MG63 (cell line): ENCODE measurements at regions not wholly inside any gene's neighbourhood (a gene's known extent, or its start where the extent isn't known, plus 50 kb on each side); places are given as distances from the start of the nearest gene placed in this dataset.

ENCODE experiments used
- DNase-seq: peaks from one replicate; pipeline ENCODE4 v3.0.0-alpha.2; 2020
- H3K27me3 ChIP-seq: fragments of 250-450 bp; sonication (Bioruptor Pico); 2 replicates; pipeline ENCODE4 v1.5.1; 2020; ENCODE audit warnings: mild to moderate bottlenecking, moderate library complexity
- H3K36me3 ChIP-seq: fragments of 250-450 bp; sonication (Bioruptor Pico); 2 replicates; pipeline ENCODE4 v1.5.1; 2020; ENCODE audit warnings: mild to moderate bottlenecking, moderate library complexity
- H3K4me3 ChIP-seq: fragments of 250-450 bp; sonication (Bioruptor Pico); 2 replicates; pipeline ENCODE4 v1.5.1; 2020; ENCODE audit warnings: mild to moderate bottlenecking, moderate library complexity
- H3K9me3 ChIP-seq: fragments of 250-450 bp; sonication (Bioruptor Pico); 2 replicates; pipeline ENCODE4 v1.5.1; 2020; ENCODE audit warnings: mild to moderate bottlenecking, moderate library complexity

- H3K9me3 ChIP-seq, result no peaks in the 10 kb centered on the region; the same call in 1 of the 2 replicates
- no peaks in the 10 kb centered on the region for H3K36me3 ChIP-seq
- no peak overlapping the region for H3K4me3 ChIP-seq
- H3K27me3 ChIP-seq, result no peaks in the 10 kb centered on the region
- DNase-seq, result no peak
Measured at GRCh38 chr7:47677093-47677492, 95.2 kb upstream of the TNS3 start.

- H3K9me3 ChIP-seq, result no peaks in the 10 kb centered on the region; the same call in 1 of the 2 replicates
- no peak overlapping the region for H3K4me3 ChIP-seq
- DNase-seq, result no peak
- no peaks in the 10 kb centered on the region for H3K27me3 ChIP-seq
- H3K36me3 ChIP-seq, result no peaks in the 10 kb centered on the region
Measured at GRCh38 chr7:47672977-47673381, 91.1 kb upstream of the TNS3 start.

- H3K27me3 ChIP-seq, result no peaks in the 10 kb centered on the region
- no peak for DNase-seq
- H3K4me3 ChIP-seq, result no peak overlapping the region
- H3K9me3 ChIP-seq, result no peaks in the 10 kb centered on the region; the same call in 1 of the 2 replicates
- no peaks in the 10 kb centered on the region for H3K36me3 ChIP-seq
Measured at GRCh38 chr7:47672271-47672791, 90.4 kb upstream of the TNS3 start.

- H3K4me3 ChIP-seq, result no peak overlapping the region
- DNase-seq, result no peak
- H3K36me3 ChIP-seq, result no peaks in the 10 kb centered on the region
- H3K27me3 ChIP-seq, result no peaks in the 10 kb centered on the region
- no peaks in the 10 kb centered on the region; the same call in 1 of the 2 replicates for H3K9me3 ChIP-seq
Measured at GRCh38 chr7:47671358-47671757, 89.4 kb upstream of the TNS3 start.

GRCh38 chr7:47670729-47671128, 88.8 kb upstream of the TNS3 start:
- Histone ChIP-seq H3K4me3 (no peak overlapping the region), H3K27me3 (no peaks in the 10 kb centered on the region), H3K36me3 (no peaks in the 10 kb centered on the region), H3K9me3 (no peaks in the 10 kb centered on the region)
- DNase-seq, result no peak

- peak; percentile 10 for DNase-seq
- Histone ChIP-seq H3K36me3 (no peaks in the 10 kb centered on the region), H3K9me3 (no peaks in the 10 kb centered on the region), H3K27me3 (no peaks in the 10 kb centered on the region), H3K4me3 (no peak overlapping the region)
Measured at GRCh38 chr7:47669901-47670384, 88.0 kb upstream of the TNS3 start.

GRCh38 chr7:47669178-47669891, 87.4 kb upstream of the TNS3 start:
- DNase-seq, result peak; percentile 83
- Histone ChIP-seq H3K36me3 (no peaks in the 10 kb centered on the region), H3K27me3 (no peaks in the 10 kb centered on the region), H3K9me3 (no peaks in the 10 kb centered on the region), H3K4me3 (no peak overlapping the region)

- no peak for DNase-seq
- Histone ChIP-seq H3K36me3 (no peaks in the 10 kb centered on the region), H3K4me3 (no peak overlapping the region), H3K9me3 (no peaks in the 10 kb centered on the region), H3K27me3 (no peaks in the 10 kb centered on the region)
Measured at GRCh38 chr7:47666164-47666862, 84.4 kb upstream of the TNS3 start.

- no peak for DNase-seq
- no peaks in the 10 kb centered on the region for H3K9me3 ChIP-seq
- H3K36me3 ChIP-seq, result no peaks in the 10 kb centered on the region
- H3K4me3 ChIP-seq, result no peak overlapping the region
- no peaks in the 10 kb centered on the region for H3K27me3 ChIP-seq
Measured at GRCh38 chr7:47664650-47665195, 82.8 kb upstream of the TNS3 start.

GRCh38 chr7:47663851-47664250, 81.9 kb upstream of the TNS3 start:
- no peak for DNase-seq
- Histone ChIP-seq H3K36me3 (no peaks in the 10 kb centered on the region), H3K9me3 (no peaks in the 10 kb centered on the region), H3K4me3 (no peak overlapping the region), H3K27me3 (no peaks in the 10 kb centered on the region)

GRCh38 chr7:47663213-47663612, 81.3 kb upstream of the TNS3 start:
- DNase-seq, result no peak
- Histone ChIP-seq H3K9me3 (no peaks in the 10 kb centered on the region), H3K27me3 (no peaks in the 10 kb centered on the region), H3K4me3 (no peak overlapping the region), H3K36me3 (no peaks in the 10 kb centered on the region)

GRCh38 chr7:47661051-47661714, 79.3 kb upstream of the TNS3 start:
- no peak for DNase-seq
- no peaks in the 10 kb centered on the region for H3K36me3 ChIP-seq
- no peaks in the 10 kb centered on the region for H3K9me3 ChIP-seq
- no peak overlapping the region for H3K4me3 ChIP-seq
- H3K27me3 ChIP-seq, result no peaks in the 10 kb centered on the region

- no peaks in the 10 kb centered on the region for H3K27me3 ChIP-seq
- no peak for DNase-seq
- H3K4me3 ChIP-seq, result no peak overlapping the region
- H3K9me3 ChIP-seq, result no peaks in the 10 kb centered on the region
- H3K36me3 ChIP-seq, result no peaks in the 10 kb centered on the region
Measured at GRCh38 chr7:47659664-47660462, 78.0 kb upstream of the TNS3 start.

GRCh38 chr7:47658886-47659635, 77.2 kb upstream of the TNS3 start:
- no peaks in the 10 kb centered on the region for H3K27me3 ChIP-seq
- DNase-seq, result no peak
- no peaks in the 10 kb centered on the region for H3K36me3 ChIP-seq
- no peak overlapping the region for H3K4me3 ChIP-seq
- no peaks in the 10 kb centered on the region for H3K9me3 ChIP-seq

- Histone ChIP-seq H3K4me3 (no peak overlapping the region), H3K27me3 (no peaks in the 10 kb centered on the region), H3K9me3 (no peaks in the 10 kb centered on the region), H3K36me3 (no peaks in the 10 kb centered on the region)
- DNase-seq, result no peak
Measured at GRCh38 chr7:47657126-47657525, 75.2 kb upstream of the TNS3 start.
